ENCODE measurements at regions not wholly inside any gene's neighbourhood (a gene's known extent, or its start where the extent isn't known, plus 50 kb on each side); places are given as distances from the start of the nearest gene placed in this dataset.

DNA sequence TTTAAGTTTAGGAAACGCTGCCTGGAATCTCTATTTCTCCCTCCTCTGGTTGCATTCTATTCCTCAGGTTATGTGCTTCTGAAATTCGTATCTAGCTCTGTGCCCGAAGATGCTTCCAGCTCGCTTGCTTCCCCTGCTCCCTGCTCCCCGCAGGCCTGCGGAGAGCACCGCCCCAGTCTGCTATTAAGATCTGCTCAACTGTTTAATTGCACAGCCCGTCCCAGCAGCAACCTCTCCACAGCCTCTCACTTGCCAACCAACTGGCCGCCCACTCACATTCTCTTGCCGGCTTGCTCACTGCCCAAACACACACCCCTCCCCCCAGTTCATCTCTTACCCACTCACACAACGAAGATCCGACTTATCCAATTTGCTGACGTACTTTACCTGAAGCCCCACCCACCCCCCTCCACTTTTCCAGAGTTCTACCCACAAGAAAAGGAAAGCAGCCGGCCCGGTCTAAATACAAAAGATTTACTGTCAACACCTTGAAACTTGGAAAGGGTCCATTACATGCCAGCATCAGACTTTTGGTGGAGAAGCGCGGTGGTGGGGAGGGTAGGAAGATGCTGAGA, 167.3 kb upstream of the KLF14 start:
- TF ChIP-seq, protein P1, sequence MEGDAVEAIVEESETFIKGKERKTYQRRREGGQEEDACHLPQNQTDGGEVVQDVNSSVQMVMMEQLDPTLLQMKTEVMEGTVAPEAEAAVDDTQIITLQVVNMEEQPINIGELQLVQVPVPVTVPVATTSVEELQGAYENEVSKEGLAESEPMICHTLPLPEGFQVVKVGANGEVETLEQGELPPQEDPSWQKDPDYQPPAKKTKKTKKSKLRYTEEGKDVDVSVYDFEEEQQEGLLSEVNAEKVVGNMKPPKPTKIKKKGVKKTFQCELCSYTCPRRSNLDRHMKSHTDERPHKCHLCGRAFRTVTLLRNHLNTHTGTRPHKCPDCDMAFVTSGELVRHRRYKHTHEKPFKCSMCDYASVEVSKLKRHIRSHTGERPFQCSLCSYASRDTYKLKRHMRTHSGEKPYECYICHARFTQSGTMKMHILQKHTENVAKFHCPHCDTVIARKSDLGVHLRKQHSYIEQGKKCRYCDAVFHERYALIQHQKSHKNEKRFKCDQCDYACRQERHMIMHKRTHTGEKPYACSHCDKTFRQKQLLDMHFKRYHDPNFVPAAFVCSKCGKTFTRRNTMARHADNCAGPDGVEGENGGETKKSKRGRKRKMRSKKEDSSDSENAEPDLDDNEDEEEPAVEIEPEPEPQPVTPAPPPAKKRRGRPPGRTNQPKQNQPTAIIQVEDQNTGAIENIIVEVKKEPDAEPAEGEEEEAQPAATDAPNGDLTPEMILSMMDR (IDR thresholded peaks at IDR 0.05; ENCODE audit: borderline replicate concordance, extremely low read depth, low read length, poor library complexity, severe bottlenecking), result no peak
- no peak for TF ChIP-seq EZH2 (IDR thresholded peaks at IDR 0.05; ENCODE audit: borderline replicate concordance, low read depth, low read length, severe bottlenecking)
